Neuronal stem cell (in vitro differentiated cells): ENCODE measurements at regions not wholly inside any gene's neighbourhood (a gene's known extent, or its start where the extent isn't known, plus 50 kb on each side); places are given as distances from the start of the nearest gene placed in this dataset.
"Not testable (repeated sequence)": the region's sequence is repeated elsewhere in the genome, so short reads cannot be mapped to it uniquely, and the experiment has no call there.

Source experiments
- DNase-seq: peaks from one replicate; pipeline ENCODE4 v3.0.0-alpha.2; 2013; ENCODE audit warnings: low spot score
- H2AFZ ChIP-seq: one replicate; pipeline ENCODE4 v1.6.1; 2013; ENCODE audit warnings: mild to moderate bottlenecking, low read length, inconsistent platforms
- H2AK5ac ChIP-seq: 2 replicates; pipeline ENCODE4 v1.6.1; 2013; ENCODE audit warnings: low read depth, mild to moderate bottlenecking, inconsistent platforms, low read length, moderate library complexity, mixed read lengths
- H2BK120ac ChIP-seq: 2 replicates; pipeline ENCODE4 v1.6.1; 2013; ENCODE audit warnings: low read depth, mild to moderate bottlenecking, inconsistent platforms, low read length, moderate library complexity, mixed read lengths
- H2BK12ac ChIP-seq: one replicate; pipeline ENCODE4 v1.6.1; 2013; ENCODE audit warnings: low read length, inconsistent platforms
- H2BK15ac ChIP-seq: 2 replicates; pipeline ENCODE4 v1.6.1; 2013; ENCODE audit warnings: mild to moderate bottlenecking, low read length, inconsistent platforms, mixed read lengths
- H2BK5ac ChIP-seq: one replicate; pipeline ENCODE4 v1.6.1; 2013; ENCODE audit warnings: inconsistent platforms, mild to moderate bottlenecking, low read length, moderate library complexity
- H3K14ac ChIP-seq: one replicate; pipeline ENCODE4 v1.6.1; 2013; ENCODE audit warnings: low read length, inconsistent platforms
- H3K18ac ChIP-seq: 2 replicates; pipeline ENCODE4 v1.6.1; 2013; ENCODE audit warnings: low read length, inconsistent platforms
- H3K23ac ChIP-seq: 2 replicates; pipeline ENCODE4 v1.6.1; 2013; ENCODE audit warnings: low read depth, mild to moderate bottlenecking, mixed read lengths, low read length, inconsistent platforms; ENCODE audit not compliant: poor library complexity
- H3K27ac ChIP-seq: replicated peaks from 3 replicates; pipeline ENCODE4 v1.5.1; 2013; ENCODE audit warnings: low read length, inconsistent platforms
- H3K27me3 ChIP-seq, 3 experiments: 2 replicates each; pipeline ENCODE4 v1.6.1; 2013; ENCODE audit warnings: low read length in 3 of 3, mild to moderate bottlenecking in 2 of 3, inconsistent platforms in 1 of 3, low read depth in 1 of 3, mixed read lengths in 1 of 3, moderate library complexity in 1 of 3; ENCODE audit not compliant: control insufficient read depth in 3 of 3, insufficient read depth in 3 of 3
- H3K36me3 ChIP-seq, 2 donors: replicated peaks in 1 of 2; 2 replicates each; pipeline ENCODE4 v1.6.1; 2013; ENCODE audit warnings: low read length in 2 of 2; ENCODE audit not compliant: control insufficient read depth in 2 of 2, insufficient read depth in 2 of 2
- H3K4ac ChIP-seq: 2 replicates; pipeline ENCODE4 v1.6.1; 2013; ENCODE audit warnings: inconsistent platforms, mild to moderate bottlenecking, low read length, moderate library complexity
- H3K4me1 ChIP-seq, 2 donors: 1 replicate in 1 of 2; 2 replicates in 1 of 2; pipeline ENCODE4 v1.6.1; 2013; ENCODE audit warnings: low read length in 2 of 2, low read depth in 1 of 2; ENCODE audit not compliant: control insufficient read depth in 2 of 2, insufficient read depth in 1 of 2
- H3K4me2 ChIP-seq: one replicate; pipeline ENCODE4 v1.6.1; 2013; ENCODE audit warnings: mild to moderate bottlenecking, low read length, inconsistent platforms; ENCODE audit not compliant: insufficient read depth, poor library complexity, severe bottlenecking
- H3K4me3 ChIP-seq, 2 donors: 2 replicates each; pipeline ENCODE4 v1.5.1; 2013; ENCODE audit warnings: low read length in 2 of 2, mild to moderate bottlenecking in 2 of 2, inconsistent platforms in 1 of 2, moderate library complexity in 1 of 2
- H3K79me1 ChIP-seq: one replicate; pipeline ENCODE4 v1.6.1; 2013; ENCODE audit warnings: low read depth, mild to moderate bottlenecking, inconsistent platforms, low read length, moderate library complexity
- H3K9ac ChIP-seq: one replicate; pipeline ENCODE4 v1.6.1; 2013; ENCODE audit warnings: mild to moderate bottlenecking, low read depth, low read length, inconsistent platforms; ENCODE audit not compliant: poor library complexity
- H3K9me3 ChIP-seq, 2 donors: replicated peaks in 1 of 2; 2 replicates each; pipeline versions ENCODE3 to v1.6.1; 2013; ENCODE audit warnings: low read length in 2 of 2, mild to moderate bottlenecking in 2 of 2, inconsistent platforms in 1 of 2, low read depth in 1 of 2, mixed read lengths in 1 of 2, moderate library complexity in 1 of 2; ENCODE audit not compliant: control insufficient read depth in 2 of 2, insufficient read depth in 1 of 2
- H4K8ac ChIP-seq: one replicate; pipeline ENCODE4 v1.6.1; 2013; ENCODE audit warnings: low read depth, mild to moderate bottlenecking, inconsistent platforms, low read length, moderate library complexity
- H4K91ac ChIP-seq: one replicate; pipeline ENCODE4 v1.6.1; 2013; ENCODE audit warnings: low read length, low read depth, mild to moderate bottlenecking, inconsistent platforms; ENCODE audit not compliant: poor library complexity
- WGBS, 2 donors: extraction: QIAGEN DNeasy Blood & Tissue Kit; methylation state at CpG; one replicate each; pipeline ENCODE4 v1.1.7; 2013; ENCODE audit warnings: missing lambda C conversion rate in 2 of 2, mixed read lengths in 1 of 2; ENCODE audit not compliant: insufficient read length in 2 of 2, insufficient replicate concordance in 1 of 2; ENCODE audit errors: extremely low coverage in 2 of 2; 5-methylcytosine and 5-hydroxymethylcytosine counted together

GRCh38 chr4:118556576-118556975 is 128.6 kb upstream of the METTL14 start:
- not testable (repeated sequence) for DNase-seq, H3K4me2 ChIP-seq, H3K79me1 ChIP-seq, H2BK15ac ChIP-seq, H3K4me1 ChIP-seq, H3K9ac ChIP-seq, H2AFZ ChIP-seq, H3K4me3 ChIP-seq, H2AK5ac ChIP-seq, H3K36me3 ChIP-seq, H2BK5ac ChIP-seq, H3K18ac ChIP-seq, H3K27me3 ChIP-seq, H3K9me3 ChIP-seq, H3K27ac ChIP-seq, H3K4ac ChIP-seq, H3K14ac ChIP-seq, H3K23ac ChIP-seq, H4K8ac ChIP-seq, H2BK12ac ChIP-seq, H4K91ac ChIP-seq, H2BK120ac ChIP-seq
- WGBS, 2 donors, result no CpG with 5 or more reads among the region's 7 CpGs

- no peak overlapping the region for H3K4ac ChIP-seq
- H3K18ac ChIP-seq, result no peak overlapping the region
- H4K91ac ChIP-seq, result no peak overlapping the region
- no peak overlapping the region for H3K23ac ChIP-seq
- no peak overlapping the region for H2BK5ac ChIP-seq
- no peaks in the 10 kb centered on the region for H3K4me1 ChIP-seq
- H3K36me3 ChIP-seq, result no peaks in the 10 kb centered on the region
- H3K4me3 ChIP-seq, result no peak overlapping the region
- H2BK120ac ChIP-seq, result no peak overlapping the region
- no peaks in the 10 kb centered on the region for H3K79me1 ChIP-seq
- no peak overlapping the region for H3K9ac ChIP-seq
- no peak for DNase-seq
- H4K8ac ChIP-seq, result no peak overlapping the region
- no peaks in the 10 kb centered on the region for H3K9me3 ChIP-seq
- no peak overlapping the region for H2AFZ ChIP-seq
- no CpG with 5 or more reads among the region's 8 CpGs for WGBS, 2 donors
- no peak overlapping the region for H3K14ac ChIP-seq
- H2BK12ac ChIP-seq, result no peak overlapping the region
- no peak overlapping the region for H2AK5ac ChIP-seq
- no peak overlapping the region for H3K27ac ChIP-seq
- H2BK15ac ChIP-seq, result no peak overlapping the region
- H3K27me3 ChIP-seq, result no peaks in the 10 kb centered on the region
- no peak overlapping the region for H3K4me2 ChIP-seq
Measured at GRCh38 chr4:118557298-118557851, 127.8 kb upstream of the METTL14 start.

GRCh38 chr4:118558188-118558587 is 127.0 kb upstream of the METTL14 start:
- not testable (repeated sequence) for H2BK15ac ChIP-seq, H3K4me1 ChIP-seq, DNase-seq, H3K4me2 ChIP-seq, H3K18ac ChIP-seq, H2AFZ ChIP-seq, H3K4ac ChIP-seq, H3K14ac ChIP-seq, H3K4me3 ChIP-seq, H2BK120ac ChIP-seq, H2BK12ac ChIP-seq, H3K27me3 ChIP-seq, H2AK5ac ChIP-seq, H3K79me1 ChIP-seq, H4K8ac ChIP-seq, H3K9me3 ChIP-seq, H4K91ac ChIP-seq, H2BK5ac ChIP-seq, H3K9ac ChIP-seq, H3K23ac ChIP-seq, H3K27ac ChIP-seq, H3K36me3 ChIP-seq
- WGBS, 2 donors, result no CpG with 5 or more reads among the region's 7 CpGs

- H3K4me2 ChIP-seq, H2AK5ac ChIP-seq, H3K27ac ChIP-seq, H3K4ac ChIP-seq, H3K9ac ChIP-seq, H3K18ac ChIP-seq, H2BK5ac ChIP-seq, H3K23ac ChIP-seq, H2AFZ ChIP-seq, H3K14ac ChIP-seq, H3K79me1 ChIP-seq, H4K91ac ChIP-seq, H4K8ac ChIP-seq, H2BK15ac ChIP-seq, H3K4me1 ChIP-seq, H3K9me3 ChIP-seq, DNase-seq, H3K27me3 ChIP-seq, H2BK120ac ChIP-seq, H3K4me3 ChIP-seq, H3K36me3 ChIP-seq, H2BK12ac ChIP-seq: not testable (repeated sequence)
Measured at GRCh38 chr4:118561559-118561958, 123.6 kb upstream of the METTL14 start.
